IPS DF 6.9 (cell line): ENCODE measurements at regions not wholly inside any gene's neighbourhood (a gene's known extent, or its start where the extent isn't known, plus 50 kb on each side); places are given as distances from the start of the nearest gene placed in this dataset.

Experiments
- DNase-seq: peaks from one replicate; pipeline ENCODE4 v3.0.0-alpha.2; 2013; ENCODE audit warnings: low read depth, low spot score
- H3K27ac ChIP-seq: one replicate; pipeline ENCODE4 v1.5.1; 2013; ENCODE audit warnings: low read length, control low read depth
- H3K27me3 ChIP-seq: 2 replicates; pipeline ENCODE4 v1.6.1; 2013; ENCODE audit warnings: mild to moderate bottlenecking, low read length; ENCODE audit not compliant: control insufficient read depth, insufficient read depth
- H3K36me3 ChIP-seq: 2 replicates; pipeline ENCODE4 v1.6.1; 2013; ENCODE audit warnings: low read length; ENCODE audit not compliant: control insufficient read depth, insufficient read depth
- H3K4me1 ChIP-seq: 2 replicates; pipeline ENCODE4 v1.6.1; 2013; ENCODE audit warnings: low read length; ENCODE audit not compliant: control insufficient read depth, insufficient read depth
- H3K4me3 ChIP-seq: 2 replicates; pipeline ENCODE4 v1.5.1; 2013; ENCODE audit warnings: mild to moderate bottlenecking, low read length
- H3K9me3 ChIP-seq: 2 replicates; pipeline ENCODE4 v1.6.1; 2013; ENCODE audit warnings: low read length, inconsistent platforms; ENCODE audit not compliant: control insufficient read depth, insufficient read depth
- WGBS: extraction: QIAGEN DNeasy Blood & Tissue Kit; methylation state at CpG from one replicate; pipeline ENCODE4 v1.1.7; 2013; ENCODE audit warnings: mixed read lengths, missing lambda C conversion rate; ENCODE audit not compliant: insufficient read length, insufficient coverage; 5-methylcytosine and 5-hydroxymethylcytosine counted together

GRCh38 chr15:92224843-92225242 lies 168.8 kb upstream of the ST8SIA2 start:
- Histone ChIP-seq H3K27ac (no peak overlapping the region), H3K4me1 (no peaks in the 10 kb centered on the region), H3K27me3 (no peaks in the 10 kb centered on the region), H3K36me3 (no peaks in the 10 kb centered on the region), H3K9me3 (no peaks in the 10 kb centered on the region), H3K4me3 (no peak overlapping the region)
- no peak for DNase-seq
- WGBS, result no CpG with 5 or more reads among the region's 2 CpGs

GRCh38 chr15:92226020-92226612 lies 167.6 kb upstream of the ST8SIA2 start:
- no peaks in the 10 kb centered on the region for H3K9me3 ChIP-seq
- H3K36me3 ChIP-seq, result no peaks in the 10 kb centered on the region
- peak; percentile 25 for DNase-seq
- no CpG with 5 or more reads among the region's 6 CpGs for WGBS
- H3K27me3 ChIP-seq, result no peaks in the 10 kb centered on the region
- no peak overlapping the region for H3K4me3 ChIP-seq
- H3K4me1 ChIP-seq, result no peaks in the 10 kb centered on the region
- H3K27ac ChIP-seq, result no peak overlapping the region

GRCh38 chr15:92228830-92229229 lies 164.9 kb upstream of the ST8SIA2 start:
- Histone ChIP-seq H3K4me3 (no peak overlapping the region), H3K9me3 (no peaks in the 10 kb centered on the region), H3K27me3 (no peaks in the 10 kb centered on the region), H3K36me3 (no peaks in the 10 kb centered on the region), H3K27ac (no peak overlapping the region), H3K4me1 (no peaks in the 10 kb centered on the region)
- no peak for DNase-seq
- no CpG with 5 or more reads among the region's 2 CpGs for WGBS

- Histone ChIP-seq H3K9me3 (no peaks in the 10 kb centered on the region), H3K4me1 (no peaks in the 10 kb centered on the region), H3K27me3 (no peaks in the 10 kb centered on the region), H3K36me3 (no peaks in the 10 kb centered on the region), H3K27ac (no peak overlapping the region), H3K4me3 (no peak overlapping the region)
- no CpG with 5 or more reads among the region's 4 CpGs for WGBS
- no peak for DNase-seq
Observed at GRCh38 chr15:92231461-92231860, 162.2 kb upstream of the ST8SIA2 start.

GRCh38 chr15:92232317-92232716 lies 161.4 kb upstream of the ST8SIA2 start:
- Histone ChIP-seq H3K4me1 (no peaks in the 10 kb centered on the region), H3K4me3 (no peak overlapping the region), H3K9me3 (no peaks in the 10 kb centered on the region), H3K27me3 (no peaks in the 10 kb centered on the region), H3K27ac (no peak overlapping the region), H3K36me3 (no peaks in the 10 kb centered on the region)
- DNase-seq, result no peak
- no CpG with 5 or more reads among the region's 7 CpGs for WGBS

GRCh38 chr15:92232876-92233275 lies 160.8 kb upstream of the ST8SIA2 start:
- H3K4me3 ChIP-seq, result no peak overlapping the region
- no peaks in the 10 kb centered on the region for H3K4me1 ChIP-seq
- WGBS, result no CpG with 5 or more reads among the region's 1 CpG
- no peaks in the 10 kb centered on the region for H3K9me3 ChIP-seq
- no peak overlapping the region for H3K27ac ChIP-seq
- DNase-seq, result no peak
- H3K27me3 ChIP-seq, result no peaks in the 10 kb centered on the region
- no peaks in the 10 kb centered on the region for H3K36me3 ChIP-seq

- Histone ChIP-seq H3K4me3 (no peak overlapping the region), H3K27ac (no peak overlapping the region), H3K36me3 (no peaks in the 10 kb centered on the region), H3K4me1 (no peaks in the 10 kb centered on the region), H3K27me3 (no peaks in the 10 kb centered on the region), H3K9me3 (no peaks in the 10 kb centered on the region)
- no peak for DNase-seq
- WGBS, result no CpG with 5 or more reads among the region's 3 CpGs
Observed at GRCh38 chr15:92243227-92243626, 150.5 kb upstream of the ST8SIA2 start.

- no peak for DNase-seq
- no CpG with 5 or more reads among the region's 1 CpG for WGBS
- no peak overlapping the region for H3K27ac ChIP-seq
- no peaks in the 10 kb centered on the region for H3K36me3 ChIP-seq
- H3K27me3 ChIP-seq, result no peaks in the 10 kb centered on the region
- H3K4me1 ChIP-seq, result no peaks in the 10 kb centered on the region
- no peak overlapping the region for H3K4me3 ChIP-seq
- no peaks in the 10 kb centered on the region for H3K9me3 ChIP-seq
Observed at GRCh38 chr15:92244703-92245102, 149.0 kb upstream of the ST8SIA2 start.

GRCh38 chr15:92247649-92248242 lies 145.9 kb upstream of the ST8SIA2 start:
- H3K27ac ChIP-seq, result no peak overlapping the region
- H3K27me3 ChIP-seq, result no peaks in the 10 kb centered on the region
- H3K4me1 ChIP-seq, result no peaks in the 10 kb centered on the region
- H3K9me3 ChIP-seq, result no peaks in the 10 kb centered on the region
- DNase-seq, result no peak
- no peak overlapping the region for H3K4me3 ChIP-seq
- H3K36me3 ChIP-seq, result no peaks in the 10 kb centered on the region
- WGBS, result no CpG with 5 or more reads among the region's 7 CpGs

GRCh38 chr15:92266796-92267685 lies 126.6 kb upstream of the ST8SIA2 start:
- no peaks in the 10 kb centered on the region for H3K27me3 ChIP-seq
- H3K9me3 ChIP-seq, result no peaks in the 10 kb centered on the region
- H3K4me1 ChIP-seq, result no peaks in the 10 kb centered on the region
- no peaks in the 10 kb centered on the region for H3K36me3 ChIP-seq
- H3K4me3 ChIP-seq, result no peak overlapping the region
- H3K27ac ChIP-seq, result no peak overlapping the region
- no CpG with 5 or more reads among the region's 14 CpGs for WGBS
- DNase-seq, result no peak
